H1 (cell line): ENCODE measurements at regions not wholly inside any gene's neighbourhood (a gene's known extent, or its start where the extent isn't known, plus 50 kb on each side); places are given as distances from the start of the nearest gene placed in this dataset.

Source experiments
- CTCF ChIA-PET: fragments of 300-600 bp; sonication (Branson Sonifier 250); formaldehyde crosslinking; loops from one replicate; lab custom pipeline; 2021; ENCODE audit not compliant: partially characterized antibody; lab: Charles Lee
- POLR2A ChIA-PET: fragments of 300-600 bp; sonication (Branson Sonifier 250); formaldehyde crosslinking; loops from one replicate; lab custom pipeline; 2021; ENCODE audit warnings: inconsistent platforms; ENCODE audit not compliant: partially characterized antibody; lab: Charles Lee
- DNase-seq, 2 experiments: peaks; one replicate each; pipeline versions ENCODE4 v3.0.0 to v3.0.0-alpha.2; 2010 to 2022; ENCODE audit warnings: low spot score in 2 of 2, low read depth in 1 of 2, mixed read lengths in 1 of 2
- FAIRE-seq: peaks from 2 replicates; lab custom pipeline; 2011; peaks lifted over from hg19 to GRCh38; lab: Jason Lieb, UNC
- H2AFZ ChIP-seq: 2 replicates; pipeline ENCODE4 v1.8.1; 2012; ENCODE audit warnings: low read length, inconsistent platforms
- H2AK5ac ChIP-seq: 2 replicates; pipeline ENCODE4 v1.6.1; 2013; ENCODE audit warnings: low read depth, low read length
- H2BK120ac ChIP-seq: replicated peaks from 2 replicates; pipeline ENCODE3; 2013; ENCODE audit warnings: low read depth, low read length, inconsistent platforms
- H2BK12ac ChIP-seq: 2 replicates; pipeline ENCODE4 v1.6.1; 2013; ENCODE audit warnings: low read depth, low read length
- H2BK15ac ChIP-seq: 2 replicates; pipeline ENCODE4 v1.6.1; 2013; ENCODE audit warnings: low read length
- H2BK20ac ChIP-seq: 2 replicates; pipeline ENCODE4 v1.6.1; 2013; ENCODE audit warnings: low read length
- H2BK5ac ChIP-seq: 2 replicates; pipeline ENCODE4 v1.6.1; 2013; ENCODE audit warnings: low read depth, low read length
- H3K14ac ChIP-seq: 2 replicates; pipeline ENCODE4 v1.6.1; 2013; ENCODE audit warnings: inconsistent platforms; ENCODE audit not compliant: insufficient read length
- H3K18ac ChIP-seq: 2 replicates; pipeline ENCODE4 v1.6.1; 2013; ENCODE audit warnings: low read length; ENCODE audit errors: extremely low read depth
- H3K23ac ChIP-seq: 2 replicates; pipeline ENCODE4 v1.6.1; 2013; ENCODE audit warnings: inconsistent platforms; ENCODE audit not compliant: insufficient read length
- H3K23me2 ChIP-seq: 2 replicates; pipeline ENCODE4 v1.6.1; 2013; ENCODE audit warnings: low read depth, low read length
- H3K27ac ChIP-seq: 2 replicates; pipeline ENCODE4 v1.6.1; 2011; ENCODE audit warnings: low read depth, low read length, inconsistent platforms
- H3K27me3 ChIP-seq, 4 experiments: replicated peaks in 1 of 4; 1 replicate in 1 of 4; 2 replicates in 3 of 4; pipeline versions ENCODE4 v1.6.1 to v1.8.1; 2011 to 2013; ENCODE audit warnings: low read length in 3 of 4, mild to moderate bottlenecking in 3 of 4, inconsistent platforms in 2 of 4, mixed read lengths in 2 of 4, moderate library complexity in 1 of 4; ENCODE audit not compliant: control insufficient read depth in 3 of 4, insufficient read depth in 3 of 4; ENCODE audit errors: extremely low read depth in 1 of 4
- H3K36me3 ChIP-seq, 4 experiments: 2 replicates each; pipeline versions ENCODE4 v1.6.1 to v1.8.1; 2011 to 2013; ENCODE audit warnings: mild to moderate bottlenecking in 4 of 4, low read length in 3 of 4, moderate library complexity in 2 of 4, control low read depth in 1 of 4, inconsistent platforms in 1 of 4; ENCODE audit not compliant: insufficient read depth in 4 of 4, control insufficient read depth in 2 of 4
- H3K4ac ChIP-seq: replicated peaks from 2 replicates; pipeline ENCODE3; 2013; ENCODE audit warnings: low read length, low read depth, mixed read lengths, inconsistent platforms; ENCODE audit not compliant: insufficient read length
- H3K4me1 ChIP-seq, 4 experiments: replicated peaks in 1 of 4; 1 replicate in 1 of 4; 2 replicates in 3 of 4; pipeline versions ENCODE4 v1.6.1 to v1.8.1; 2011 to 2013; ENCODE audit warnings: low read length in 3 of 4, inconsistent platforms in 2 of 4, mixed read lengths in 1 of 4; ENCODE audit not compliant: insufficient read depth in 4 of 4, control insufficient read depth in 3 of 4
- H3K4me2 ChIP-seq, 2 experiments: 2 replicates each; pipeline versions ENCODE4 v1.6.1 to v1.8.1; 2011 to 2013; ENCODE audit warnings: low read depth in 2 of 2, low read length in 2 of 2, control low read depth in 1 of 2, inconsistent platforms in 1 of 2, mild to moderate bottlenecking in 1 of 2; ENCODE audit not compliant: insufficient read depth in 1 of 2
- H3K4me3 ChIP-seq, 4 experiments: fragments of 200-600, 300-600 bp in 1 of 4; sonication (generic), shearing (Covaris generic), sonication (Bioruptor Twin) in 1 of 4; 2 replicates each; pipeline versions ENCODE4 v1.5.1 to v1.8.1; 2011 to 2016; ENCODE audit warnings: low read length in 4 of 4, low read depth in 3 of 4, control low read depth in 2 of 4, inconsistent platforms in 2 of 4, mild to moderate bottlenecking in 2 of 4, mixed read lengths in 1 of 4, moderate library complexity in 1 of 4; ENCODE audit not compliant: insufficient read depth in 2 of 4; ENCODE audit errors: extremely low read depth in 1 of 4
- H3K56ac ChIP-seq: replicated peaks from 2 replicates; pipeline ENCODE3; 2013; ENCODE audit warnings: low read depth, mild to moderate bottlenecking, mixed read lengths, low read length, inconsistent platforms; ENCODE audit not compliant: insufficient read length
- H3K79me1 ChIP-seq: 2 replicates; pipeline ENCODE4 v1.6.1; 2013; ENCODE audit warnings: low read depth, low read length, control low read depth
- H3K79me2 ChIP-seq, 2 experiments: 2 replicates each; pipeline versions ENCODE4 v1.6.1 to v1.8.1; 2012 to 2013; ENCODE audit warnings: low read length in 2 of 2, mild to moderate bottlenecking in 2 of 2, inconsistent platforms in 1 of 2; ENCODE audit not compliant: insufficient read depth in 2 of 2, control insufficient read depth in 1 of 2
- H3K9ac ChIP-seq, 4 experiments: replicated peaks in 1 of 4; 1 replicate in 1 of 4; 2 replicates in 3 of 4; pipeline versions ENCODE4 v1.6.1 to v1.8.1; 2011 to 2013; ENCODE audit warnings: low read depth in 3 of 4, low read length in 3 of 4, control low read depth in 2 of 4, mild to moderate bottlenecking in 2 of 4, moderate library complexity in 2 of 4, inconsistent platforms in 1 of 4; ENCODE audit errors: extremely low read depth in 1 of 4
- H3K9me3 ChIP-seq, 2 experiments: 2 replicates each; pipeline versions ENCODE4 v1.6.1 to v1.8.1; 2012 to 2013; ENCODE audit warnings: mild to moderate bottlenecking in 2 of 2, moderate library complexity in 2 of 2, control low read depth in 1 of 2, inconsistent platforms in 1 of 2, low read depth in 1 of 2, low read length in 1 of 2, mixed read lengths in 1 of 2; ENCODE audit not compliant: insufficient read depth in 2 of 2
- H4K20me1 ChIP-seq, 2 experiments: replicated peaks in 1 of 2; 2 replicates each; pipeline versions ENCODE3 to v1.8.1; 2011 to 2013; ENCODE audit warnings: inconsistent platforms in 2 of 2, low read length in 2 of 2, mild to moderate bottlenecking in 1 of 2; ENCODE audit not compliant: insufficient read depth in 2 of 2, control insufficient read depth in 1 of 2
- H4K5ac ChIP-seq: 2 replicates; pipeline ENCODE4 v1.6.1; 2013; ENCODE audit warnings: low read length, low read depth, mixed read lengths, inconsistent platforms; ENCODE audit not compliant: insufficient read length
- H4K8ac ChIP-seq: 2 replicates; pipeline ENCODE4 v1.8.0; 2013; ENCODE audit warnings: mild to moderate bottlenecking, moderate library complexity, low read length, inconsistent platforms; ENCODE audit not compliant: insufficient read depth; ENCODE audit errors: extremely low read depth
- H4K91ac ChIP-seq: replicated peaks from 2 replicates; pipeline ENCODE3; 2013; ENCODE audit warnings: low read length, mixed read lengths, inconsistent platforms; ENCODE audit not compliant: insufficient read length
- BACH1 ChIP-seq: IDR thresholded peaks from 2 replicates; pipeline ENCODE4 v1.6.1; 2012; ENCODE audit warnings: low read length, improper control_type of control experiment
- EZH2 ChIP-seq: fragments of 200-600 bp; sonication (generic); IDR thresholded peaks from 2 replicates; pipeline ENCODE4 v1.7.1; 2012; ENCODE audit warnings: low read depth, mild to moderate bottlenecking, moderate library complexity, low read length, inconsistent platforms; ENCODE audit not compliant: severe bottlenecking
- KDM1A ChIP-seq: fragments of 200-600, 300-600 bp; sonication (generic); IDR thresholded peaks from 2 replicates; pipeline ENCODE4 v1.7.1; 2016; ENCODE audit warnings: mild to moderate bottlenecking, low read length, borderline replicate concordance
- NRF1 ChIP-seq: IDR thresholded peaks from 2 replicates; pipeline ENCODE4 v1.6.1; 2011; ENCODE audit warnings: mild to moderate bottlenecking, low read depth, low read length, improper control_type of control experiment
- TAF7 ChIP-seq: optimal IDR thresholded peaks from 2 replicates; pipeline ENCODE3; 2011; ENCODE audit warnings: low read depth, mild to moderate bottlenecking, inconsistent platforms, low read length, moderate library complexity, borderline replicate concordance
- WGBS, 2 experiments: shearing (Covaris generic) in 1 of 2; methylation state at CpG; one replicate each; pipeline versions ENCODE4 v1.1.6 to v1.1.7; 2013 to 2015; ENCODE audit warnings: low lambda C conversion rate in 2 of 2, mixed read lengths in 2 of 2, inconsistent platforms in 1 of 2, low coverage in 1 of 2, missing lambda C conversion rate in 1 of 2; ENCODE audit not compliant: insufficient replicate concordance in 2 of 2, insufficient coverage in 1 of 2, insufficient read length in 1 of 2; ENCODE audit errors: extremely low coverage in 1 of 2, missing lambda C conversion rate in 1 of 2; 5-methylcytosine and 5-hydroxymethylcytosine counted together
- TF ChIP-seq, protein P1 (sequence below): IDR thresholded peaks from 2 replicates; pipeline ENCODE4 v1.6.1; 2012; ENCODE audit warnings: low read length, inconsistent platforms

DNA sequence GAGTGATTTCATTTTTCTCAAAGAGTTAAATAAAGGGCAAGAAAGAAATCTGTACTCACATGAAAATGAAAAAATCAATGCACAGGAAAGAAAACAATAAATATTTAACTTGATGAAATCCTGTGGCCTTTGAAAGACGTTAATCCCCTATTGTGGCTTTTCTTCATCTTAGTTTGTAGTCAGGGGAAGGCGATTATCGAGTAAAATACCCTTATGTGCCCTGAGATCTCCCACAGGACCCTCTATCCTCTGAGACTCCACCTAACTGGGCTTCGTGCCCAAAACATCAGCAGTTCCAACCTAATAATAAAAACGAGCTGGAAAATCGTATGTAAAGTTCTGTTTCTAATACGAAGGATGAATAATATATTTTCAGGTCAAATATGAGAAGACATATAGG is 208.2 kb upstream of the ZC3H12C start:
- H3K9me3 ChIP-seq = no peaks in the 10 kb centered on the region
- no peak overlapping the region for H2AK5ac ChIP-seq
- H4K20me1 ChIP-seq = no peaks in the 10 kb centered on the region
- H2AFZ ChIP-seq = no peak overlapping the region
- H3K23me2 ChIP-seq = no peaks in the 10 kb centered on the region
- no peak for DNase-seq
- H3K36me3 ChIP-seq = no peaks in the 10 kb centered on the region
- H4K91ac ChIP-seq = no peak overlapping the region
- H3K56ac ChIP-seq = no peak overlapping the region
- ChIA-PET CTCF (interaction anchor here (1.1 kb wide), 1 partner anchor 25 kb away, joined by 4 read pairs; no protein-coding TSS in a partner anchor), POLR2A (no interaction called here)
- H3K18ac ChIP-seq = no peak overlapping the region
- TF ChIP-seq BACH1 (no peak), TAF7 (no peak), NRF1 (no peak), EZH2 (no peak), KDM1A (no peak)
- TF ChIP-seq, protein P1, sequence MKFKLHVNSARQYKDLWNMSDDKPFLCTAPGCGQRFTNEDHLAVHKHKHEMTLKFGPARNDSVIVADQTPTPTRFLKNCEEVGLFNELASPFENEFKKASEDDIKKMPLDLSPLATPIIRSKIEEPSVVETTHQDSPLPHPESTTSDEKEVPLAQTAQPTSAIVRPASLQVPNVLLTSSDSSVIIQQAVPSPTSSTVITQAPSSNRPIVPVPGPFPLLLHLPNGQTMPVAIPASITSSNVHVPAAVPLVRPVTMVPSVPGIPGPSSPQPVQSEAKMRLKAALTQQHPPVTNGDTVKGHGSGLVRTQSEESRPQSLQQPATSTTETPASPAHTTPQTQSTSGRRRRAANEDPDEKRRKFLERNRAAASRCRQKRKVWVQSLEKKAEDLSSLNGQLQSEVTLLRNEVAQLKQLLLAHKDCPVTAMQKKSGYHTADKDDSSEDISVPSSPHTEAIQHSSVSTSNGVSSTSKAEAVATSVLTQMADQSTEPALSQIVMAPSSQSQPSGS = no peak
- no peak overlapping the region for H3K4ac ChIP-seq
- H2BK15ac ChIP-seq = no peak overlapping the region
- H3K4me3 ChIP-seq = no peak overlapping the region
- H2BK20ac ChIP-seq = no peak overlapping the region
- H3K27ac ChIP-seq = no peak overlapping the region
- H2BK12ac ChIP-seq = no peak overlapping the region
- no peak overlapping the region for H2BK120ac ChIP-seq
- no peak overlapping the region for H3K9ac ChIP-seq
- no peak overlapping the region for H4K8ac ChIP-seq
- no peak overlapping the region for H4K5ac ChIP-seq
- H3K4me2 ChIP-seq = no peak overlapping the region
- H3K14ac ChIP-seq = no peak overlapping the region
- no peaks in the 10 kb centered on the region for H3K4me1 ChIP-seq
- no peaks in the 10 kb centered on the region for H3K27me3 ChIP-seq
- H3K79me2 ChIP-seq = no peaks in the 10 kb centered on the region
- WGBS, 2 experiments = 93% methylated on average over 7 of the region's 7 CpGs; no CpG with 5 or more reads in 1 of the 2 experiments
- no peak for FAIRE-seq
- H3K23ac ChIP-seq = no peak overlapping the region
- no peak overlapping the region for H2BK5ac ChIP-seq
- H3K79me1 ChIP-seq = no peaks in the 10 kb centered on the region
